Stimulated activated CD4-positive, alpha-beta T cell treated with anti-CD3 and anti-CD28 coated beads, Interleukin-2, amount 100 ng/mL, for 4 hours (primary cell): ENCODE measurements at regions not wholly inside any gene's neighbourhood (a gene's known extent, or its start where the extent isn't known, plus 50 kb on each side); places are given as distances from the start of the nearest gene placed in this dataset.
"Not testable (repeated sequence)": the region's sequence is repeated elsewhere in the genome, so short reads cannot be mapped to it uniquely, and the experiment has no call there.

Experiments used
- DNase-seq: peaks from one replicate; pipeline ENCODE4 v3.0.0-alpha.2; 2020; ENCODE audit warnings: low read depth

DNA sequence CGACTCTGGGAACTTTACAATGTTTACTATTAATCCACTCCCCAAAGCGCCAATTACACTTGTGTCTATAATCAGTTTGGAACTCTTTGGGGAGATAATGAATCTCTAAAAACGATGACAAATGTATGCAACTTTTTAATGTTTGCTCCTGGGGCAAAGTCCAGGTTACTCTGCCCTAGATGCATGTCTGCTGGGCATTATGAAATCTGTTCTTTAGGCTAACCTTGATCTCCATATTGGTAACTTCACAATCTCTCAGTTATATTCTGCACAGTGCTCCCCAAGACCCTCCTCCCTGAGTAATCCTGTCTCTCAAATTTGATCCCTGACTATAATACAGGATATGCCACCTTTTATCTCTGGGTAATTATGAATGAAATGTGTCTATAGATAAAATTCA is 152.2 kb upstream of the TRPM3 start:
- no peak for DNase-seq

DNA sequence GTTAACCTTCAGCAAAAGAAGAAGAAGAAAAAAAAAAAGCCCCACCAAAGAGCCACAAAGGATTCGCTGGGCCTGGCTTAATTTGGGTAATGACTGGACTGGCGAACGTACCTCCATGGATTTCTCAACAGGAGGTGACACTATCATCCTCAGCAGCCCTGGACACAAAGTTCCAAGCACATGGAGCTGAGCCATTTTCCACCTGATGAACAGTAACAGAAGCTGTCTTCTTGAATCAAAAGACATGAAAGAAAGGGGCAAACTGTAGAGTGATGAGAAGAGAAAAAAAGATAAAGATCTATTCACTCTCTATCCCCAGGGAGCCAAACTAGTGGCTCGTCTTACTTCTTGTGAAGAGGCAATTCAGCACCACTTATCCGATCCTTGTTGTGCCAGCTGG is 150.2 kb upstream of the TRPM3 start:
- no peak for DNase-seq

DNA sequence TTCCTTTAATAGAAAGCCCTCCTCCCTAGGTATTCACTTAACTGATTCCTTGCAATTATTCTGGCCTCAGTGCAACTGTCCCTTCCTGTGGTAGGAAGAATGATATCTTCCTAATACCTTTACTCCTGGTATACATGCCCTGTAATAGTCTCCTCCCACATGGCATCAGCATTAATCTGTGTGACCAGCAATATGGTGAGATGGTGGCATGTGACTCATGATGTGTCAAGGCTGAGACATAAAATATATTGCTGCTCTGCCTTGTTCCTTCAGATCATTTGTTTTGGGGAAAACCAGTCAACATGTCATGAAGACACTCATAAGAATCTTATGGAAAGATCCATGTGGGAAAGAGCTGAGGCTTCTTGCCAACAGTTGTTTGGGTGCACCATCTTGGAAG is 149.1 kb upstream of the TRPM3 start:
- no peak for DNase-seq

DNA sequence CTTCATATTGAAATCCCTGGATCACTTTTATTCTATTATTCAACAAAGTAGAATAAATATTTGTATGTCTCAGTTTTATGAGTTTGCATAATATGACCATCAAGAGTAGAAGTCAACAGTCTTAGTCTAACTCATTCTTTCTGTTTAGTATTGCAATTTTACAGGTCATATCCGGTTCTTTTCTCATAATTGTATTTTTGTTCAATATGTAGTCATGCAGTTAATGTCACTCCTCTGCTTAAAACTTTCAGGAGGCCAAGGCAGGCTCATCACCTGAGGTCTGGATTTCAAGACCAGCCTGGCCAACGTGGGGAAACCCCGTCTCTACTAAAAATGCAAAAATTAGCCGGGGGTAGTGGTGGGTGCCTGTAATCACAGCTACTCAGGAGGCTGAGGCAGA is 148.4 kb upstream of the TRPM3 start:
- DNase-seq = no peak

DNA sequence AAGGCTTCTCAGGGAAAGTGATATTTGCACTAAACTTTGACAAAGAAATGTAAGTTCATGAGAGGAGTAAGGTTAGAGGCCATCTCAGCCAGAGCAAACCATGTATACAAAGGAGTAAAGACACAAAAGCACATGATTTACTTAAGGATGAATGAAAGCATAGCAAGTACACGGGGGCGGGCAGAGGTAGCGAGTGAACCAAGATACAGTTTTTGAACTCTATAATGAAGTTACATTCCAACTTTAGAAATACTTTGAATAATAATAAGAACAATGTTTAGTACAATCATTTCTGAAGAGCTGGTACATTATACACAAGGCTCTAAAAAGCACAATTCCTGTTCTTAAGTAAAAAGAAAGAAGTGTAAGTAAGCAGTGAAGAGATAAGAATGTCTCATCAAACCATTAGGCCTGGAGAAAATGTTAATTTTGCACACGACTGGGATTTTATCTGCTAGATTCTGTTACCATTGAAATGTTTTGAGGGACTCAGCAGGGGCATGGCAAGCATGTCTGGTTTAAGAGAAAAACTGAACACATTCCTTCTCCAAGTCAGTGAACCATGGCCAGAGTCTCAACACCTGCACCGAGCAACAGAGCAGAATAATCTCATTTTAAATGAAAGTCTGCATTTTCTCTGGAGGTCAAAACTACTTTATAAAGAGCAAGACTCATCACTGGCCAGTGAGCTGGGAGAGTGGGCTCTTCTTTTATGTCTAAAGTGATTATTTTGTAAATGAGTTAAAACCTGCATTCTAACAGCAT is 147.6 kb upstream of the TRPM3 start:
- no peak for DNase-seq

DNA sequence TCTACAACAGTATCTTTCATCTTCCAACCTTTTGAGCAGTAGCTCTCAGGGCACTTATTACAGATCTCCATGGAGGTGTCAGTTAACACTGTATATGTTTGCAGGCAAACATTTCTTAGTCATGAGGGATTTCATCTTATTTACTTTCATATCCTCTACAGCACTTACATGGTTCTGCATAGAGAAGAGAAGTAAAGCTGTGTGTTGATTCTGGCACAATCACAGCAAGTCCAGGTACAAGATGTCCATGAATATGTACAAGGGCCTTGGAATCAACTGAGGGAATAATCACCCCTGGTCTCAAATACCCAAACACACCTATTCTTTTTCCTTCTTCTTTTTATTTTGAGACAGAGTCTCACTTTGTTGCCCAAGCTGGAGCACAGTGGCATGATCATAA is 142.0 kb upstream of the TRPM3 start:
- DNase-seq = no peak

DNA sequence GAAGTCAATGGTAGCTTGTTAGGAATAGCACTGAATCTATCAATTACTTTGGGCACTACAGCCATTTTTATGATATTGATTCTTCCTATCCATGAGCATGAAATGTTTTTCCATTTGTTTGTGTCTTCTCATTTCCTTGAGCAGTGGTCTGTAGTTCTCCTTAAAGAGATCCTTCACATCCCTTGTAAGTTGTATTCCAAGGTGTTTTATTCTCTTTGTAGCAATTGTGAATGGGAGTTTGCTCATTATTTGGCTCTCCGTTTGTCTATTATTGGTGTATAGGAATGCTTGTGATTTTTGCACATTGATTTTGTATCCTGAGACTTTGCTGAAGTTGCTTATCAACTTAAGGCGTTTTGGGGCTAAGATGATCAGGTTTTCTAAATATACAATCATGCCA is 139.0 kb upstream of the TRPM3 start:
- DNase-seq = not testable (repeated sequence)

DNA sequence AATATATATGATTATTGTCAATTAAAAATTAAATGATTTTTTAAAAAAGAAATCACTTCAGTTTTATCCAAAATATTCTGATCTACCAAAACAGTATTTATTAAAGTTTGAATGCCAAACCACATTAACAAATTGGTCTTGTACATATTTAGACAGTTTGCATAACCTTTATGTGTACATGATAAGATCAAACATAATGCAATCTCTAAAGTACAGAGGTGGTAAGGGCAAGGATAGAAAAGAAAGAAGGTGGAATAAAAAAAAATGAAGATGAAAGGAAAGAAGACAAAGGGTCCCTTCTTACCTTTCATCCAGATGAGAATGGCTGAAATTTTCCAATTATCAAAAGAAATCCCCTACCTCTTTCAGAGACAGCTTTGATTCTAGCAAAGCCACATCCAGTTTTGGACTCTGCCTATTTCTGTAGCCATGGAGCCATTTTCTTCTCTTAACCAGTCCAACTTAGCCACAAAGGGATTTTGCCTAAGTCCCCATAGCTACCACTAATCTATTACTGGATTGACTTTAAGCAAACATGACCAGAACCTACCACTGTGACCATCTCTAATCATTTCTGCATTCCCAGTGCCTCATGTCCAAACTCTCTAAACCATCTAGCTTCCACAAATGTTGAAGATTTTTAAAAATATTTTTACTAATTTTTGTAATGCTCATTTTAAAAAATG is 133.3 kb upstream of the TRPM3 start:
- DNase-seq = no peak

DNA sequence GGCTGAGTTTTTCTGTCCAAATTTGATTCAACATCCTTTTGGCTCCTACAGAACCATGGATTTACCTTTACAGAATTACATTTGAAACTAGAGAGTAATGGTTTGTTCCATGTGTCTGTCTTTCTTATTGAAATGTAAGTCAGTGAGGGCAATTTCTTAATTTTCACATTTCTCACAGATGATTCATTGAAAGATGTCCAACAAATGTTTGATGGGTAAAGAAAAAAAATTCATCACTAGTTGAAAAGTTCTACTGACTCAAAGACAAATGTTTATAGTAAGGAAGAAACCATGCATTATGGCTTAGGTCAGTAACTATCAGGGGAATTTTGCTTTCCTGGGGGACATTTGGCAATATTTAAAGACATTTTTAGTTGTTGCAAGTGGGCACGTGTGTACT is 131.6 kb upstream of the TRPM3 start:
- no peak for DNase-seq

DNA sequence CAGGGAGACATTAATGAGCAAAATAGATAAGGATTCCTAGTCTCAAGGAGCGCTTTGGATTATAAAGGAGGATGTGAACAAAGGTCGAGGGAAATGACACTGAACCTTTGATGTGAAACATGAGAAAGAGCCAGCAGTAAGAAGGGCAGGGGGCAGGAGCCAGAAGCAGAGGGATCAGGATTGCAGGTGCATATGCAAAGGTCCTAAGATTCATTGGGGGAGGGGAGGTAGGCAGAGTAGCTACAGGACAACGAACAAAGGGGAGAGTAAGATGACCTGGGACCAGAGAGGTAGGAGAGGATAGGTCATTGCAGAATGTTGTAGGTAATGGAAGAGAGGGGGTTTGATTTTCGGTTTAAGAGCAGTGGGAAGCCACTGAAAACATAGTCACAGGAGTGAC is 129.2 kb upstream of the TRPM3 start:
- no peak for DNase-seq

DNA sequence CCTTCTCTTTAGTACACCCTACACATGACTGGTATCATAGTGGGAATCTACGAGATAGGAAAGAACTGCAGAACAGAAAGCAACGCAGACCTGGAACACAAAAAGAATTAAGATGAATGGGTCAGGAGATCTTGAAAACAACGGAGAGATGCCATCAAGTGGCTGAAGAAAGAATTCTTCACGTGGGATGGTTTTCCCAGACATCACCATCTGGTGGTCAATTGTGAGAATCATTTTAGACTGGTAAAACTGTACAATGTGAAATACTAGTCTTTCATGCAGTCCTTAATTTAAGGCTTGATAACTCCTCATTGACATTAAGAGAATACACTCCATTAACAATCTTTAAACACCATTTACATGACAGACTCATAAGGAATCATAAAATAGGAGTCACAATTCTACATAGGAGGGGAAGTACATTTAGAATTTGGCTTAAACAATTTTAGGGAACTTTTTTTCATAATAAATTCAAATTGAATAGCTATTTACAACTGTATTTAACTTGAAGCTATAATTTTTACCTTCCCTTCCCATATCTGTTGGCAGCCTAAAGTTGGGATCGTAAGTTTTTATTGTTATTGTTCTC is 128.4 kb upstream of the TRPM3 start:
- no peak for DNase-seq

DNA sequence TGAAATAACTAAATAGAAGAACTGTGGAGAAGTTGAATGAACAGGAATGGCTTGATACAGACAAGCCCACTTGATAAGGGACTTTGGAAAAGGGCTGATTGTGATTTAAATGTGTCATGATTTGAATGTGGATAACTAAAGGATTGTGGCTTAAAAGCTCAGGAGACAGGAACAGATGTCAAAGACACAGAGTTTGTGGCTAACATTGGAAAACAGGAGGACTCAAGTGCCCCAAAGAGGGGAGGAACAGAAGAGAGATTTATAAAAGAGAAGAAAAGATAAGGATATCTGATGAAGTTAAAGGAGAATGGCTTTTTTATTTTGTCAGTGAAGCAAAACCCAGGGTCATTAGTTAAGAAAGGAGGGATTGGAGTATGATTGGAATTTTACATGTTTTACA is 124.2 kb upstream of the TRPM3 start:
- DNase-seq = no peak

DNA sequence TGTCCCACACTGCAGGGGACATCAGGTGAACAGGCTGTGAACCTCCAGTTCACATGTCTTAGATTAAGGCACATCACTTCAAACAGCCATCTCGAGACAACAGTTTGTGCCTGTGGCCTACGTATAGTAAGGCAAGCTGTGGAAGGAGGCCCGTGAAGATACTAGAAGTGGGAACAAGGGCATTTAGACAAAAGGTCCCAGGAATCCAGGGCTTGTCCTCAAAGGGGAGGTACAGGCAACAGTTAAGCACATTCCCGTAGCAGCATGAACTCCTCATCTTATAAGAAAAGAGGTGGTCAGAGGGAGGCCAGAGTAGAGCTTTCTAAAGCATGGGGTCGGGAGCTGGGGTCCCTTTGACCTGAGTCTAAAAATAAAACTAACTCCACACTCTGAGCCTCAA is 122.5 kb upstream of the TRPM3 start:
- DNase-seq = no peak

DNA sequence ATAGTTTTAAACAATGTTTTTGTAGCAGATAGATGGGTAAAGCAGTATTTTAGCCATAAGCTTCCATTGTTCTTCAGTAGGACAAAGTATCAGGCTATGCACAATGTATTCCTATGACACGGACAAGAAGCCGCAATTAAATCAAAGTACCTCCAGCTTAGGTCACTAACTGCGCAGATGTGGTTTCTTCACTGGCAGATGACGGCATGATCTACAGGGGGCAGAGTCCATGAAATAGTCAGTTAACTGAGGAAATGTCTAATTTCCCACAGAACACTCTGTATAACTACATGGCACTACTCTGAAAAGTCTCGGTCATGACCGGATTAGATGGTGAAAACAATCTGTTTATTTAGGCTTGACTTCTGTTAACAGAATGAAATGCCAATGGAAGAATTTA is 120.7 kb upstream of the TRPM3 start:
- DNase-seq = no peak

DNA sequence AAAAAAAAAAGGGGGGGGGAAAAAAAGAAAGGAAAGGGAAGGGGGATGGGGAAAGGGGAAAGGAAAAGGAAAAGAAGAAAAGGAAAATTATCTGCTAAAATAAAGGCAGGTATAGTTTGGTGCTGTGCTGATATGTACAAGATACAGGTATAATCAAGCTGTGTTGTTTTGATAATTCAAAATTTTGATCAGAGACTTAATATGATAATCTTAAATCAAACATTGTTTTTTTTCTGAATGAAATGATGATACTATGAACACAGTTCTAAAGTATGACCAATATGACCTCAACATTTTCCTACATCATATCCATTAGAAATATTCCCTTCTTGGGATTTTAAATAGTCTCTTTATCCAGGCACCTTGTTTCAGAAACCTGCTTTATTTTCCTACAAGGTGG is 115.6 kb upstream of the TRPM3 start:
- no peak for DNase-seq

DNA sequence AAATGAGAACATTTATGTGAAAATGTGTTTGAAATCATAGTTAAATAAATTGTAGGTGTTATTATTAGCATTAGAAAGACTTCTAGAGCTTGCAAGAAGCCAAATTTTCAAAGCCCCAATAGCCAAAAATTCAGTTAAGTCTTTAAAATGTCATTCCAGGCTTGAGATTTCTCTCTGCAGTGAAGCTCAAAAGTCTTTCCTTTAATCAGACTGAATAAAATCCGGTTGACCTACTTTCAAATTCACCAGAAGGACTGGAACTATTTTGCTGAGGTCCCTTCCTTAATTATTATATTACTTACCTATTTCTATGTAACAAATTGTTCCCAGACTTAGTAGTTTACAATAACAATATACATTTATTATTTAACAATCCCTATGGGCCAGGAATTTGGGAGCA is 112.2 kb upstream of the TRPM3 start:
- no peak for DNase-seq

DNA sequence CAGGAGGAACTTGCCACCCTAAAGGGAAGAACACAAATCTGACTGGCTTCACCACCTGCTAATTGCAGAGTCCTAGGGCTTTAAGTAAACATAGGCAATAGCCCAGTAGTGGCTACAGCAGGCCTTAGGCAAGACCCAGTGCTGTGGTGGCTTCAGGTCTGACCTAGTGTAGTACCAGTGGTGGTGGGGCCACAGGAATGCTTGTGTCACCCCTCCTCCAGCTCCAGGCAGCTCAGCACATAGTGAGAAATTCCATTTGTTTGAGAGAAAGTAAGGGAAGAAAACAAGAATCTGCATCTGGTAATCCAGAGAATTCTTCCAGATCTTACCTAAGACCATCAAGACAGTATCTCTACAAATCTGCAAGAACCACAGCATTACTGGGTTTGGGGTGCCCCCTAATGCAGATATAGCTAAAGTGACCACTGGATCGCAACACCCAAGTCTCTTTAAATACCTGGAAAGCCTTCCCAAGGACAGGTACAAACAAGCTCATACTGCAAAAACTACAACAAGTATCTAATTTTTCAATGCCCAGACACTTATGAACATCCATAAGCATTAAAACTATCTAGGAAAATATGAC is 102.6 kb upstream of the TRPM3 start:
- no peak for DNase-seq

DNA sequence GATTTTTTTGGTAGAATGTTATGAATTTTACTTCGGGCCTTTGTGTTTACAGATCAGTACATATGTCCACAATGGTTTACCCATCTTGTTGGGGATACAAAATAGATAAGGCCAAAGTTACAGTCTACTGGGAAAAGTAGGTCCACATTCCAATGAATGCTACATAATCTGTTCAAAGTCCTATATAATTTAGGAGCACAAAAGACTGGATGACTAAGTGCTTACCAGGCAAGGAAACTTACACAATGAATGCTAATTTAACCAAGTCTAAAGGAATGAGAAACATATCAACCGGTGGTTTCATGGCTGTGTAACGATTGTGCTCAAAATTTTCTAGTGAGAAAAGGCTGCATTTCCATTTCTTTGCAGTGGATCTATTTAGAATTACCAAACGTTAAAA is 97.4 kb upstream of the TRPM3 start:
- DNase-seq = no peak

DNA sequence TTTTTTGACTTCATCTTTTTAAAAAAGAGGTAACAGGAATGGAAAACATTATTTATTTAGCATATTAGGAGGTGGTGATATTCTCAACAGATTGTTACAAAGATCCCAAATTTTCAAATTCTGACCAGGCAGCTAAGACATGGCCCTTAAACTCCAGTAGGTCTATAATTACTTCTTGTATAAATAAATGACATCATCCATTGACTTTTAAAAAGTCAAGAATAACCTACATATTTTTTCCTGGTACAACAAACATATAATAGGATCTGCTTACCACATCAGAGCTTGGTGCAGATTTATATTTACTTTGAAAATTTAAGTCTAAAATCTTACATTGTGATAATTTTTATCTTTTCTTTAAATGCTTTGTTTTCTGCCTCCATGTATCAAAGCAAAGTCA is 92.2 kb upstream of the TRPM3 start:
- DNase-seq = no peak

DNA sequence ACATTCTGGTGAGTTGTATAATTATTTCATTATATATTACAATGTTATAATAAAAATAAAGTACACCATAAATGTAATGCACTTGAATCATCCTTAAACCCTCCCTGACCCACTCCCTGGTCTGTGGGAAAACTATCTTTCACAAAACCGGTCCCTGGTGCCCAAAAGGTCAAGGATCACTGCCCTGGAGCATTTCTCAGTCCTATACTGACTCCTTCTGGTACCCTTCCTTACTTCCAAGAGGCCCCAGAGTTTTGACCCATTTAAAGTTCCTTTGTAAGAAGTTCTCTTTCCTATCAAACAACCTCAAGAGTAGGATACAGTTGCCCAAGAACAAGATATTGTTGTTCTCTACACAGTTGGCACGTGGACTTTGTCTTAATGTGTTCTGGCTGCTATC is 88.9 kb upstream of the TRPM3 start:
- no peak for DNase-seq

DNA sequence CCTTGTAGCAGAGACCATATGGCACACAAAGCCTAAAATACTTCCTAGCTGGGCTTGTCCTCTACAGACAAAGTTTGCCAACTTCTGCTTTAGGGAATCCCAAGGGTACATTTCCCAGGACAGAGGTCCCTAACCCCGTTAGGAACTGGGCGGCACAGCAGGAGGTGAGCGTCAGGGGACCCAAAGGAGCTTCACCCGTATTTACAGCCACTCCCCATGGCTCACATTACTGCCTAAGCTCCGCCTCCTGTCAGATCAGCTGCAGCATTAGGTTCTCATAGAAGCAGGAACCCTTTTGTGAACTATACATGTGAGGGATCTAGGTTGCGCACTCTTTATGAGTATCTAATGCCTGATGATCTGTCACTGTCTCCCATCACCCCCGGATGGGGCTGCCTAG is 88.5 kb upstream of the TRPM3 start:
- no peak for DNase-seq

DNA sequence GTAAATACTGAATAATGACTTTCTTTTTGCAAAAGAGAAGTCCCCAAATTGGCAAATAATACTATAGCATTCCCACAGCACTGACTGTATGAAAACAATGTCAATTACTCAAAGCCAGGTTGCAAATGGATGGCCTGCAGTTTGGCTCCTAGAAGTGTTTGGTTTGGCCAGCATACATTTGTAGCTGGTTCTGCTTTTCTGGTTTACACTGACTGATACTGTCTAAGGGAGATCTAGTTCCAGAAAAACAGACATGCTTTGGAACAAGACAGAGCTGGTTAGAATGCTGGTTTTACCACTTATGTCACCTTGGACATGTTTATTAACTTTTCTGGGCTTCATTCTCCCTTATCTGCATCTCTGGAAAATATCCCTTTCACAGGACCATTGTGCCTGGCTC is 81.5 kb upstream of the TRPM3 start:
- no peak for DNase-seq

DNA sequence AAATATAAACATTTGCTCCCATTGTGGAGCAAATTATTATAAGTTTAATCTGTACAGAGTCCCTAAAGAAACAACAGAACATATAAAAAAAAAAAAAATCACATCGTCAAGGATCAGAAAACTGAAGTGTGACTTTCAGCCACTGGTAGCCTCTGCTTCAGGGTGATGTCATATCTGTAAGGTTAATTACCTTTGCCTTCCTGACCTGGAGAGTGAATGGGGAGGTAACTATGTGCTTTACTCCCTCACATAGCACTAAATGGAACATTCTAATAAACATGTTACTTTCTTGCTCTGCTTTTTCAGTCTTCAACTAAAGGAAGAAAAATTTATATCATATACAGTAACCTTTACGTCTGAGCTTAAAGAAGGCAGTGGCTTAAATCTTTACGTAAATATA is 70.3 kb upstream of the TRPM3 start:
- no peak for DNase-seq
